BE2C (cell line): ENCODE measurements at regions not wholly inside any gene's neighbourhood (a gene's known extent, or its start where the extent isn't known, plus 50 kb on each side); places are given as distances from the start of the nearest gene placed in this dataset.

Experiments
- DNase-seq: peaks from one replicate; pipeline ENCODE4 v3.0.0-alpha.2; 2020
- H3K27me3 ChIP-seq: fragments of 250-450 bp; sonication (Bioruptor Pico); 2 replicates; pipeline ENCODE4 v1.5.1; 2020; ENCODE audit warnings: mild to moderate bottlenecking
- H3K36me3 ChIP-seq: fragments of 250-450 bp; sonication (Bioruptor Pico); 2 replicates; pipeline ENCODE4 v1.5.1; 2020; ENCODE audit warnings: mild to moderate bottlenecking
- H3K4me1 ChIP-seq: fragments of 250-450 bp; sonication (Bioruptor Pico); 2 replicates; pipeline ENCODE4 v1.5.1; 2020
- H3K4me3 ChIP-seq: 2 replicates; pipeline ENCODE4 v1.5.1; 2011; ENCODE audit warnings: low read depth, low read length
- H3K9me3 ChIP-seq: fragments of 250-450 bp; sonication (Bioruptor Pico); 2 replicates; pipeline ENCODE4 v1.5.1; 2020
- TF ChIP-seq, protein P1 (sequence below): IDR thresholded peaks from 2 replicates; pipeline ENCODE4 v1.5.1; 2012; ENCODE audit warnings: mild to moderate bottlenecking, low read depth, low read length

DNA sequence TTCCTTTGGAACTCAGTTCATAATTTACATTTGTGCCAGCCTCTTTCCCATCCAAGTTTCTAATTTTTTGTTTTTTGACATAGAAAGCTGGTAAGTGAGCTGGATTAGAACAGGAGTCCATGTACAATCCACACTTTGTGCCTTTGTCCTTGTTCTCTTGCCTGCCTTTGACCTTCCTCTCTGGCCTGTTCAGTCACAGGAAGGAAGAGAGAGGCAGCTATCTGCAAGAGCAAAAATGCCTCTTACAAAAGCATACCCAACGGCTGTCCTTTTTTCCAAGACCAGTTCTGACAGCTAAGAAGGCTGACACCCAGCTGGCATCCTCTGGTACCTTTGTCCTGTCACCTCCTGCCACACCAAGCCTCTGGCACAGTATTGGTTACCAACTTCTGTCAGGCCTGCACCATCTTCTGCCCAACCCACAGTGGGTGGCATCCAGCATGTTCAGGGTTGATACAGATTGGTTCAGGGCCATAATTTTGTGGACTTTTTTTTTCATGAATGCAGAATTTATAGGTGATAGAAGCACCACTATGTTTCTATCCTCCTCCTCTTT is 133.7 kb upstream of the KLF14 start:
- H3K36me3 ChIP-seq = peaks cover 11% of the 10 kb centered on the region

GRCh38 chr7:130868139-130868538 is 134.1 kb upstream of the KLF14 start:
- H3K4me1 ChIP-seq = no peaks in the 10 kb centered on the region
- DNase-seq = no peak
- TF ChIP-seq, protein P1, sequence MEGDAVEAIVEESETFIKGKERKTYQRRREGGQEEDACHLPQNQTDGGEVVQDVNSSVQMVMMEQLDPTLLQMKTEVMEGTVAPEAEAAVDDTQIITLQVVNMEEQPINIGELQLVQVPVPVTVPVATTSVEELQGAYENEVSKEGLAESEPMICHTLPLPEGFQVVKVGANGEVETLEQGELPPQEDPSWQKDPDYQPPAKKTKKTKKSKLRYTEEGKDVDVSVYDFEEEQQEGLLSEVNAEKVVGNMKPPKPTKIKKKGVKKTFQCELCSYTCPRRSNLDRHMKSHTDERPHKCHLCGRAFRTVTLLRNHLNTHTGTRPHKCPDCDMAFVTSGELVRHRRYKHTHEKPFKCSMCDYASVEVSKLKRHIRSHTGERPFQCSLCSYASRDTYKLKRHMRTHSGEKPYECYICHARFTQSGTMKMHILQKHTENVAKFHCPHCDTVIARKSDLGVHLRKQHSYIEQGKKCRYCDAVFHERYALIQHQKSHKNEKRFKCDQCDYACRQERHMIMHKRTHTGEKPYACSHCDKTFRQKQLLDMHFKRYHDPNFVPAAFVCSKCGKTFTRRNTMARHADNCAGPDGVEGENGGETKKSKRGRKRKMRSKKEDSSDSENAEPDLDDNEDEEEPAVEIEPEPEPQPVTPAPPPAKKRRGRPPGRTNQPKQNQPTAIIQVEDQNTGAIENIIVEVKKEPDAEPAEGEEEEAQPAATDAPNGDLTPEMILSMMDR = no peak
- no peak overlapping the region for H3K4me3 ChIP-seq
- H3K9me3 ChIP-seq = no peaks in the 10 kb centered on the region
- H3K36me3 ChIP-seq = peaks cover 11% of the 10 kb centered on the region
- no peaks in the 10 kb centered on the region for H3K27me3 ChIP-seq

More for the DNA sequence above, 133.7 kb upstream of the KLF14 start:
- TF ChIP-seq, protein P1 = no peak
- no peak for DNase-seq
- H3K9me3 ChIP-seq = no peaks in the 10 kb centered on the region
- H3K4me3 ChIP-seq = no peak overlapping the region
- no peaks in the 10 kb centered on the region for H3K27me3 ChIP-seq
- no peaks in the 10 kb centered on the region for H3K4me1 ChIP-seq

- Histone ChIP-seq H3K9me3 (no peaks in the 10 kb centered on the region), H3K36me3 (peaks cover 11% of the 10 kb centered on the region), H3K27me3 (no peaks in the 10 kb centered on the region), H3K4me3 (no peak overlapping the region), H3K4me1 (no peaks in the 10 kb centered on the region)
- no peak for DNase-seq
- TF ChIP-seq, protein P1 = no peak
These were observed 135.9 kb upstream of the KLF14 start for GRCh38 chr7:130869918-130870317.

- no peaks in the 10 kb centered on the region for H3K27me3 ChIP-seq
- peaks cover 11% of the 10 kb centered on the region for H3K36me3 ChIP-seq
- no peaks in the 10 kb centered on the region for H3K9me3 ChIP-seq
- H3K4me1 ChIP-seq = no peaks in the 10 kb centered on the region
- TF ChIP-seq, protein P1 = no peak
- no peak overlapping the region for H3K4me3 ChIP-seq
- no peak for DNase-seq
These were observed 138.3 kb upstream of the KLF14 start for GRCh38 chr7:130872341-130872740.

DNA sequence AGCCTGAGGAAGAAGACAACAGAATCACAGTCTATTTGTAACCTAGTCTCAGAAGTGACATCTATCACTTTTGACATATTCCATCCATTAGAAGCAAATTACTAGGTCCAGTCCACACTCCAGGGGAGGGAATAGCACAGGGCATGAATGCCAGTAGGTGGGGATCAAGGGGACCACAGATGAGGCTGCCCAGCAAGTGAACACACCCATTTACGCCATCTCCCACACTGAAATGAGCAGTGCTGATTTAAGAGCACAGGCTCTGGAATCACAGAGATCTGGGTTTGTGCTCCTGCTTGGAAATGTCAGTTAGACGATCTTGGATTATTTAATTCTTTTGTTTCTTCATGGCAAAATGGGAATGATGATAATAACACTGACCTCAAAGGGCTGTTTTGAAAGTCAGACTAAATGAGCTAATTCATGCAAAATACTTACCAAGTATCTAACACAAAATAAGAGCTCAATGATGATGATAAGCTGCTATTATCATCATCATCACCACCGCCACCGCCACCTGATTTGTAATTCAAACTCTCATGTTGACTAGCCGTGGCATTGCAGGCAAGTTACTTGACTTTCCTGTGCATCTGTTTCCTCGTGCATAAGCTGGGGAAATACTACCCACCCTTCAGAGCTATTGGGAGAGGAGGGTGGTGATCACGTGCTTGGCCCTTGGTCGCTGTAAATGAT is 138.9 kb upstream of the KLF14 start:
- Histone ChIP-seq H3K4me1 (no peaks in the 10 kb centered on the region), H3K36me3 (peaks cover 11% of the 10 kb centered on the region), H3K4me3 (no peak overlapping the region), H3K9me3 (no peaks in the 10 kb centered on the region), H3K27me3 (no peaks in the 10 kb centered on the region)
- no peak for DNase-seq
- TF ChIP-seq, protein P1 = no peak
